Nucleus accumbens (tissue), 56 donors: ENCODE measurements at regions not wholly inside any gene's neighbourhood (a gene's known extent, or its start where the extent isn't known, plus 50 kb on each side); places are given as distances from the start of the nearest gene placed in this dataset.

ENCODE experiments used
- DNase-seq, 56 donors: peaks; one replicate each; lab custom pipeline; 2025; lab: John Stamatoyannopoulos, UW

DNA sequence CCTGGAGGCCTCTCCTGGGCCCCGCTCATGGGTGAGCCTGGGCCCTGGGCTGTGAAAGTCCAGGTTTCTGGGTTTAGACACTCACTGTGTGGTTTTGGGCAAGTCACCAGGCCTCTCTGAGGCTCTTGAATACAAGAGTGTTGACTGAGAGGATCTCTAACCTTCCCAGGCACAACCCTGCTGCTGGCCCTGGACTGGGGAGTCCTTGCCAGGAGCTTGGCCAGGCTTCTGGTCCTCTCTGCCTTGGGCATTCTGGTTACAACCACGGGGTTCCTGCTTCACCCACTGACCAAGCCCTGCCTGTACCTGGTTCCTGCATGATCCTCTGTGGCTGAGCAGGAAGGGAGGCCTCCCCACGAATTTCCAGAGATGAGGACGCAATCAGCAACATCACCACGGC, 63.6 kb upstream of the COL13A1 start:
- DNase-seq = no peak

- no peak for DNase-seq
Observed at GRCh38 chr10:69738858-69739435, 62.8 kb upstream of the COL13A1 start.

DNA sequence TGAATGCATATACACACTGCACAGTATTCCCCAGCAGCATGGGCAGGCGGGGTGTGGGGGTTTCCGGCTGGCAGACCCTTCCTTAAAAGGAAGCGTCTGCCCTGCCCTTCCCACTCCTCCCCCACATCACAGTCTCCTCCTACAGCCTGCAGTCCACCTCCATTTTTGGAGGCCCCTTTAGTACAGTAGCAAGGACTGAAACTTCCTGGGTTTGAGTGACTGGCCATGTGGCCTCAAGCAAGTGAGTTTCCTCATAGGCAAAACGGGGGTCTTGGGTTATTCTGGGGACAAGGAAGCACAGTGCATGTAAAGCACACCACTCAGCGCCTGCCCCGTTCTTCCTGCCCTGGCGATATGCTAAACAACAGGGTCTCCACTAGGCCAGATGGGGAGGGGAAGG, 62.1 kb upstream of the COL13A1 start:
- DNase-seq = no peak

DNA sequence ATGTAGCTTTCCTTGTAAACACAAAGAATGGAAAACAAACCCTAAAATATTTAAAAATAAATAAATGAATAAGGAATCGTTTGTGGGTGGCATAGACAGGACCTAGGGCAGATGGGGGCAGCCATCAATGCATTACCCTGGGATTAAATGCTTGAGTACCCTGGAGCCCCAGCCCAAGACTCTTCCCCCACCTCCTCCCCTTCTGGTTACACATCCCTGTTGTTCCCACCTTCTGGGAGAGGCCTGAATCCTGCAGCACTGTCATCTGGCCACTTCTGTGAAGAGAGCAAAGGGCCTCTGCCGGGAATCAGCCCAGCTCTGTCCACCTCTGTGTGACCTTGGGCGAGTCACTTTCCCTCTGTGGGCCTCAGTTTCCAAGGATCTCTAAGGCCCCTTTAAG, 61.6 kb upstream of the COL13A1 start:
- DNase-seq = no peak

DNA sequence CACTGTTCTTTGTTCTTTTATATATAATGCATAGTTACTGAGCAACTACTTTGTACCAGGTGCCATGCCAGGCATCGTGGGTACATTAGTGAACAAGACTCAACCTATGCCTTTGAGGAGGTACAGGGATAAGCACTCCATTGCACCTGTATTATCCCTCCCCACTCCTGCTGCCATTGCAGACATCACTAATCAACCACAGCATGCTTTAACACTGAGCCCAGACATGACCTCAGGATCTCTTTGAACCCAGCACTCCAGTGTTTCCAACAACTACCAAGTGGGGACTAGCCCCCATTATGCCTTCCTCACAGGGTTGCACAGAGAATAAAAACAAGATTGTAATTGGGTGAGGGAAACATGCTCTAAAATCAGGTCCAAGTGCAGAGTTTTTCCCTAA, 60.5 kb upstream of the COL13A1 start:
- no peak for DNase-seq

DNA sequence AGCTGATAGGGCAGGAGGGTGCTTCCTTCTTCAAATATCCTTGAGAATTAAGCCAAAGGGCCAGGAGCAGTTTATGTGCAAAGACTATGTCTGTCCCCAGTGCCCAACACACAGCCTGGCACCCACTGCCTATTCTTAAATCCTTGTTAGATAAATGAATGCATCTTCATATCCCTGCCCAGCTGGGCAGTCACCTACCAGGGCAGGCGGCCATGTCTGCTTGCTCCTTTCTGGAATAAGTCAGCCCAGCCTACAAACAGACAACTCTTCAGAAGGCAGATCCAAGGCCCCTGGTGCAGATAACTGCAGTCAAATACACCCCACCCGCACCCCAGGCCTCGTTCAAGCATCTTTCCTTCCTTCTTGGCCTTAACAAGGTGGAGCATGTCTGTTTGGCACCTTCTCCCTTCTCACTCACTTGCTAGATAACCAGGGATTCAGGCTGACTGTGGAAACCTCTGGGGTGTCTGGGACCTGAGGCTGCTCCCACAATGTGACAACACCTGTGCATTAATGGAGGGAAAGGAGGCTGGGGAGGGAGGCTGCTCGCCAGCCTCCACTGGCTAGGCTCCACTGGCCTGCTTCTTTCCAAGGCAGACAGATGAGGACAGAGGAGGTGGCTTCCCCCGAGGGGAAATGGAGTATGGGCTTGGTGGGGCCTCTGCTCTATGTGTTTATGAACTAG, 59.9 kb upstream of the COL13A1 start:
- no peak for DNase-seq

DNA sequence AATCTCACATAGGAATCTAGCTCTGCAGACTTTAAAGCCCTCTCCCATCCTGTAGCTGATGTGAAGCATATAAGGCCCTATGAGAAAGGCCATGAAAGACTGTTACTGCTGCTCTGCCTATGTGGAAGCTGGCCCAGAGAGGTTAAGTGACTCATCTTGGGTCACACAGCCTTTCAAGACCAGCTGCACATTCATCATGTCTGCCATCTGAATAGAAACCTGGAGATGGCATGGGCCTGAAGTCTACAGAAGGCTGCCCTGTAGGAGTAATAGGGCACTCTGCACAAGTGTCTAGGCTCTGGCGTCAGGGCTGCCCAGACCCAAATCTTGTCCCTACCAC, 59.4 kb upstream of the COL13A1 start:
- no peak for DNase-seq

- DNase-seq = peak in 3 of 56 donors; percentile 17 to 24 (median 21)
Observed at GRCh38 chr10:69742928-69743602, 58.6 kb upstream of the COL13A1 start.

- DNase-seq = no peak
Observed at GRCh38 chr10:69744971-69745370, 56.7 kb upstream of the COL13A1 start.

DNA sequence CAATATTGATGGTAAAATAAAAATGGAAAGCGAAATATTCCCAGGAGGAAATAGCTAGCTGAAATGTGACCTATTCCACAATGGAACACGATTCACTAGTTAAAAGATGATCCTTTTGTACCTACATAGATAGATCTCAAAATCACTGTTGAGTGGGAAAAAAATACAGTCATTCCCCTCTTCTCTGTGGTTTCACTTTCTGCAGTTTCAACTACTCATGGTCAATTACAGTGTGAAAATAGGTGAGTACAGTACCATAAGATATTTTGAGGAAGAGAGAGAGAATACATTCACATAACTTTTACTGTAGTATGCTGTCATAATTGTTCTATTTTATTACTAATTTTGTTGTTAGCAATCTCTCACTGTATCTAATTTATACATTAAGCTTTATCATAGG, 56.0 kb upstream of the COL13A1 start:
- no peak for DNase-seq

GRCh38 chr10:69747179-69747578, 54.5 kb upstream of the COL13A1 start:
- DNase-seq = no peak

- DNase-seq = no peak
Observed at GRCh38 chr10:69748621-69749020, 53.1 kb upstream of the COL13A1 start.

GRCh38 chr10:69749178-69750010, 52.3 kb upstream of the COL13A1 start:
- DNase-seq = no peak

DNA sequence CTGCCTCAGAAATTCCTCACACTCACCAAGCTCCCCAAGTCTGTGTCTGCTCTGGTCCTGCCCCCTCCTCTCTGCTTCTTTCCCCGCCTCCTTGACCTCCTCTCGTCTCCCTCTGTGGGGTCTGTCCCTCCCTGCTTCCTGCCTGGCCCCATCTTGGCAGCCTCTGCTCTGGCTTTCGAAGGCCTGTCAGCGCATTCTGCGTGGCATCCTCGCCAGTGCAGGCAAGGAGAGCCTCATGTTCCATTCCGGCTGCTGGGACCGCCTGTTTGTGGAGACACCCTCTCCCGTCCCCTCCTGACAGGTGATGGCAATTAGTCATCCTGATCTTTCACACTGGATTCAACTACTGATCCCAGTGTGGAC, 51.7 kb upstream of the COL13A1 start:
- no peak for DNase-seq

DNA sequence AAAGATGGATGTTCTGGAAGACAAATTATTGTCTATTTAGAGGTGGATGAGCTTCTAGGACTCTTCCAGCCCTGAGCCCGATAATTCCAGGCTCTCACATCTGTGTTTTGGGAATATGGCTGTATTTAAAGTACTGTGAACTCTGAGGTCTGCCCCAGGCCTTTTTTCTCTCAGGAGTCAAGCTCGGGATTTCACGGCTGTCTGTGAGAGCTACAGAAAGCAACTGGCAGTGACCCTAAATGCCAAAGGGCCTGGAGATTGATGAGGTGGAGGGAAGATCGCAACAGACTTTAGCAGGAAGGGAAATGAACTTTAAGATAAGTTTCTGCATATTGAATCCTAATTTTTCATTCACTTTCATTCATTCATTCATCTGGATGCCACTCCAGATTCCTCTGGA, 51.0 kb upstream of the COL13A1 start:
- no peak for DNase-seq

DNA sequence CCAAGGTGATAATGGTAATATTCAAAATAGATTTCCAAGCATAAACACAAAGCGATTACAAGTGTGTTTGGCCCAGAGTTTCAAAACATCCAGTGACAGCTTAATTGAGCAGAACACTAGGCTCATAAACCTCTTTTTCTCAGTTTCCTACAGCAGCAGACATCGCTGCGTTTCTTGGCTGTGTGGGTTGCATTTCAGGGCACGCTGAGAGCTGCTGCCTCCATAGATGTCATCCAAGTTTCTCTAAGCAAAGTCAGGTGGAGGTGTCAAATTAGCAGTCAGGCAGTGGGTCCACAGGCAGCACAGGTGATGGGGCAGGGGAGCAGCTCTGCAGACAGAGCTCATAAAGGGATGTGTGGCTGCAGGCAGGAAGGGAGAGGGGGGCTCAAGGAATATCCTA, 50.5 kb upstream of the COL13A1 start:
- DNase-seq = peak in 7 of 56 donors; percentile 7 to 48 (median 27)
